ENCODE measurements at regions not wholly inside any gene's neighbourhood (a gene's known extent, or its start where the extent isn't known, plus 50 kb on each side); places are given as distances from the start of the nearest gene placed in this dataset.
"Not testable (repeated sequence)": the region's sequence is repeated elsewhere in the genome, so short reads cannot be mapped to it uniquely, and the experiment has no call there.

GRCh38 chr9:110029956-110030480 is 177.9 kb downstream of the C9orf152 start:
- Histone ChIP-seq H3K9me3 (no peaks in the 10 kb centered on the region), H3K27me3 (replicated peaks; ENCODE audit: insufficient read depth) (no peaks in the 10 kb centered on the region), H3K4me3 (no peak overlapping the region), H3K27ac (no peak overlapping the region), H3K36me3 (no peaks in the 10 kb centered on the region), H3K4me1 (replicated peaks) (no peaks in the 10 kb centered on the region)
- no peak for DNase-seq (ENCODE audit: low spot score)
- TF ChIP-seq CTCF (IDR thresholded peaks at IDR 0.05) (no peak), POLR2A (IDR thresholded peaks at IDR 0.05) (no peak), POLR2AphosphoS5 (IDR thresholded peaks at IDR 0.05) (no peak)
- WGBS, result 75% methylated on average over 4 of the region's 4 CpGs
- intact Hi-C loops (cut with DNase I), result no loop called here

- Histone ChIP-seq H3K4me3 (no peak overlapping the region), H3K27me3 (replicated peaks; ENCODE audit: insufficient read depth) (no peaks in the 10 kb centered on the region), H3K27ac (no peak overlapping the region), H3K4me1 (replicated peaks) (no peaks in the 10 kb centered on the region), H3K9me3 (no peaks in the 10 kb centered on the region), H3K36me3 (no peaks in the 10 kb centered on the region)
- intact Hi-C loops (cut with DNase I), result no loop called here
- no peak for DNase-seq (ENCODE audit: low spot score)
- 93% methylated on average over 3 of the region's 3 CpGs for WGBS
- TF ChIP-seq CTCF (IDR thresholded peaks at IDR 0.05), result no peak
- no peak for TF ChIP-seq POLR2AphosphoS5 (IDR thresholded peaks at IDR 0.05)
- no peak for TF ChIP-seq POLR2A (IDR thresholded peaks at IDR 0.05)
These were observed 177.3 kb downstream of the C9orf152 start for GRCh38 chr9:110030632-110031031.

GRCh38 chr9:110031511-110032173 is 176.3 kb downstream of the C9orf152 start:
- intact Hi-C loops (cut with DNase I), result no loop called here
- Histone ChIP-seq H3K27ac (no peak overlapping the region), H3K9me3 (no peaks in the 10 kb centered on the region), H3K27me3 (replicated peaks; ENCODE audit: insufficient read depth) (no peaks in the 10 kb centered on the region), H3K4me3 (no peak overlapping the region), H3K36me3 (no peaks in the 10 kb centered on the region), H3K4me1 (replicated peaks) (no peaks in the 10 kb centered on the region)
- no peak for DNase-seq (ENCODE audit: low spot score)
- 60% methylated on average over 3 of the region's 3 CpGs for WGBS
- no peak for TF ChIP-seq POLR2AphosphoS5 (IDR thresholded peaks at IDR 0.05)
- TF ChIP-seq CTCF (IDR thresholded peaks at IDR 0.05), result no peak
- no peak for TF ChIP-seq POLR2A (IDR thresholded peaks at IDR 0.05)

- intact Hi-C loops (cut with DNase I); H3K27me3 ChIP-seq (replicated peaks; ENCODE audit: insufficient read depth); H3K4me1 ChIP-seq (replicated peaks); H3K4me3 ChIP-seq; H3K27ac ChIP-seq; H3K36me3 ChIP-seq; DNase-seq (ENCODE audit: low spot score); H3K9me3 ChIP-seq: not testable (repeated sequence)
- 92% methylated on average over 7 of the region's 7 CpGs for WGBS
These were observed 175.4 kb downstream of the C9orf152 start for GRCh38 chr9:110032532-110032931.

GRCh38 chr9:110033869-110034268 is 174.1 kb downstream of the C9orf152 start:
- WGBS, result 87% methylated on average over 2 of the region's 2 CpGs
- no peak for TF ChIP-seq POLR2AphosphoS5 (IDR thresholded peaks at IDR 0.05)
- no peak for TF ChIP-seq POLR2A (IDR thresholded peaks at IDR 0.05)
- TF ChIP-seq CTCF (IDR thresholded peaks at IDR 0.05), result no peak
- no peak overlapping the region for H3K27ac ChIP-seq
- H3K27me3 ChIP-seq (replicated peaks; ENCODE audit: insufficient read depth), result no peaks in the 10 kb centered on the region
- no peak for DNase-seq (ENCODE audit: low spot score)
- H3K4me1 ChIP-seq (replicated peaks), result no peaks in the 10 kb centered on the region
- no peaks in the 10 kb centered on the region for H3K36me3 ChIP-seq
- no peak overlapping the region for H3K4me3 ChIP-seq
- H3K9me3 ChIP-seq, result no peaks in the 10 kb centered on the region
- intact Hi-C loops (cut with DNase I), result no loop called here
